HCT116 (cell line): ENCODE measurements at regions not wholly inside any gene's neighbourhood (a gene's known extent, or its start where the extent isn't known, plus 50 kb on each side); places are given as distances from the start of the nearest gene placed in this dataset.

ENCODE experiments used
- ATAC-seq: fragments of 200-7000 bp; cut with Tn5 transposase; 2 replicates; pipeline ENCODE4 v1.9.1; 2020; ENCODE audit warnings: mild to moderate bottlenecking, moderate library complexity
- BruUV-seq: library from RNA; stranded (reverse); fragments of 400-500 nt; replicated peaks from 2 replicates; lab custom pipeline; 2021; lab: Mats Ljungman, UMichigan
- CTCF ChIA-PET: fragments of 300-600 bp; sonication (Branson Sonifier 250); formaldehyde crosslinking; loops from one replicate; lab custom pipeline; 2021; ENCODE audit warnings: antibody characterized with exemption; lab: Charles Lee
- POLR2A ChIA-PET: fragments of 300-600, 350-600 bp; sonication (Branson Sonifier 250); formaldehyde crosslinking; loops from one replicate; lab custom pipeline; 2021; ENCODE audit warnings: antibody characterized with exemption; lab: Charles Lee
- RAD21 ChIA-PET, 2 experiments: fragments of 300-600 bp; sonication (Branson Sonifier 250); formaldehyde crosslinking; loops; one replicate each; lab custom pipeline; 2023; ENCODE audit warnings: low total read pairs in 2 of 2; ENCODE audit not compliant: uncharacterized antibody in 2 of 2, unreplicated experiment in 2 of 2, low non-redundant PET in 1 of 2; lab: Charles Lee
- DNase-seq: peaks from one replicate; pipeline ENCODE4 v3.0.0-alpha.2; 2010; ENCODE audit warnings: low read depth, low spot score
- H2AFZ ChIP-seq: fragments of 200-600 bp; shearing (Covaris generic), sonication (generic); 2 replicates; pipeline ENCODE4 v1.6.1; 2017; ENCODE audit warnings: low read depth, mixed run types, mixed read lengths, antibody characterized with exemption, low read length; ENCODE audit not compliant: poor library complexity, severe bottlenecking
- H3K27ac ChIP-seq: 2 replicates; pipeline ENCODE4 v1.5.1; 2012; ENCODE audit warnings: low read depth, low read length
- H3K27me3 ChIP-seq: fragments of 200-600 bp; sonication (generic); 2 replicates; pipeline ENCODE4 v1.6.1; 2016; ENCODE audit warnings: mixed run types, low read length, mixed read lengths; ENCODE audit not compliant: insufficient read depth
- H3K36me3 ChIP-seq, 2 experiments: fragments of 200-500 bp in 1 of 2; fragments of 200-600 bp in 1 of 2; sonication (Bioruptor generic) in 1 of 2; sonication (generic) in 1 of 2; 2 replicates each; pipeline versions ENCODE4 v1.5.1 to v1.6.1; 2014 to 2016; ENCODE audit warnings: low read length in 2 of 2, inconsistent platforms in 1 of 2, mixed read lengths in 1 of 2, mixed run types in 1 of 2; ENCODE audit not compliant: insufficient read depth in 2 of 2, control insufficient read depth in 1 of 2
- H3K4me1 ChIP-seq, 2 experiments: fragments of 200-600 bp in 1 of 2; sonication (generic) in 1 of 2; 2 replicates each; pipeline versions ENCODE4 v1.5.1 to v1.6.1; 2012 to 2017; ENCODE audit warnings: low read length in 2 of 2, inconsistent platforms in 1 of 2, mild to moderate bottlenecking in 1 of 2, mixed read lengths in 1 of 2, mixed run types in 1 of 2, moderate library complexity in 1 of 2; ENCODE audit not compliant: insufficient read depth in 2 of 2, control insufficient read depth in 1 of 2
- H3K4me2 ChIP-seq: fragments of 200-600 bp; sonication (generic); 2 replicates; pipeline ENCODE4 v1.6.1; 2017; ENCODE audit warnings: mixed run types, low read length, mixed read lengths
- H3K4me3 ChIP-seq, 2 experiments: fragments of 200-600 bp in 1 of 2; sonication (generic) in 1 of 2; replicated peaks in 1 of 2; 2 replicates each; pipeline ENCODE4 v1.5.1; 2011 to 2016; ENCODE audit warnings: low read length in 2 of 2, control low read depth in 1 of 2, low read depth in 1 of 2, mild to moderate bottlenecking in 1 of 2, mixed read lengths in 1 of 2, mixed run types in 1 of 2
- H3K79me2 ChIP-seq: fragments of 200-600 bp; sonication (generic); 2 replicates; pipeline ENCODE4 v1.6.1; 2017; ENCODE audit warnings: mild to moderate bottlenecking, mixed run types, low read length, moderate library complexity, mixed read lengths; ENCODE audit not compliant: insufficient read depth
- H3K9ac ChIP-seq: fragments of 200-600 bp; sonication (generic); 2 replicates; pipeline ENCODE4 v1.6.1; 2016; ENCODE audit warnings: low read length, mixed read lengths
- H3K9me2 ChIP-seq: fragments of 200-600 bp; sonication (generic), shearing (Covaris generic); 2 replicates; pipeline ENCODE4 v1.6.1; 2017; ENCODE audit warnings: mixed run types, mild to moderate bottlenecking, moderate library complexity; ENCODE audit not compliant: insufficient read depth
- H3K9me3 ChIP-seq, 2 experiments: fragments of 200-500 bp in 1 of 2; fragments of 200-600 bp in 1 of 2; sonication (Bioruptor generic) in 1 of 2; sonication (generic) in 1 of 2; 2 replicates each; pipeline ENCODE4 v1.6.1; 2014 to 2017; ENCODE audit warnings: low read length in 2 of 2, mixed read lengths in 2 of 2, inconsistent platforms in 1 of 2, low read depth in 1 of 2, mild to moderate bottlenecking in 1 of 2, mixed run types in 1 of 2, moderate library complexity in 1 of 2; ENCODE audit not compliant: control insufficient read depth in 1 of 2, insufficient read depth in 1 of 2
- H4K20me1 ChIP-seq: fragments of 200-600 bp; sonication (generic), shearing (Covaris generic); 2 replicates; pipeline ENCODE4 v1.6.1; 2017; ENCODE audit warnings: mixed run types, mild to moderate bottlenecking, moderate library complexity; ENCODE audit not compliant: insufficient read depth
- CBX3 ChIP-seq: IDR thresholded peaks from 2 replicates; pipeline ENCODE4 v1.6.1; 2012; ENCODE audit warnings: low read depth
- CEBPB ChIP-seq: IDR thresholded peaks from 2 replicates; pipeline ENCODE4 v1.6.1; 2012; ENCODE audit warnings: low read depth
- CTCF ChIP-seq, 3 experiments: fragments of 200-600 bp in 1 of 3; sonication (generic) in 1 of 3; IDR thresholded peaks in 2 of 3; conservative IDR thresholded peaks in 1 of 3; 2 replicates each; pipeline ENCODE4 v1.5.1; 2012 to 2017; ENCODE audit warnings: low read depth in 2 of 3, low read length in 2 of 3, antibody characterized with exemption in 1 of 3, borderline replicate concordance in 1 of 3, control low read depth in 1 of 3, mild to moderate bottlenecking in 1 of 3, mixed read lengths in 1 of 3, mixed run types in 1 of 3, moderate library complexity in 1 of 3; ENCODE audit not compliant: insufficient read depth in 1 of 3
- EGR1 ChIP-seq: IDR thresholded peaks from 2 replicates; pipeline ENCODE4 v1.6.1; 2012; ENCODE audit warnings: low read depth
- ELF1 ChIP-seq: IDR thresholded peaks from 2 replicates; pipeline ENCODE4 v1.6.1; 2012; ENCODE audit warnings: low read depth, borderline replicate concordance
- EZH2 ChIP-seq: fragments of 200-600 bp; sonication (generic); IDR thresholded peaks from 2 replicates; pipeline ENCODE4 v1.6.1; 2017; ENCODE audit warnings: antibody characterized with exemption, mixed run types
- EZH2phosphoT487 ChIP-seq: fragments of 200-600 bp; IDR thresholded peaks from 2 replicates; pipeline ENCODE4 v1.6.1; 2018; ENCODE audit warnings: antibody characterized with exemption, borderline replicate concordance
- FOSL1 ChIP-seq: IDR thresholded peaks from 2 replicates; pipeline ENCODE4 v1.6.1; 2012; ENCODE audit warnings: low read depth
- JUND ChIP-seq: IDR thresholded peaks from 2 replicates; pipeline ENCODE4 v1.6.1; 2012
- POLR2A ChIP-seq: IDR thresholded peaks from 2 replicates; pipeline ENCODE4 v1.7.0; 2011; ENCODE audit warnings: borderline replicate concordance; ENCODE audit not compliant: insufficient read depth, insufficient read length; ENCODE audit errors: extremely low read depth
- RAD21 ChIP-seq: IDR thresholded peaks from 2 replicates; pipeline ENCODE4 v1.6.1; 2012; ENCODE audit warnings: low read depth, mild to moderate bottlenecking
- REST ChIP-seq: IDR thresholded peaks from 2 replicates; pipeline ENCODE4 v1.6.1; 2012; ENCODE audit warnings: low read depth
- SIN3A ChIP-seq: IDR thresholded peaks from 2 replicates; pipeline ENCODE4 v1.6.1; 2012; ENCODE audit warnings: low read depth
- SP1 ChIP-seq: IDR thresholded peaks from 2 replicates; pipeline ENCODE4 v1.6.1; 2012; ENCODE audit warnings: low read depth
- ZBTB33 ChIP-seq: IDR thresholded peaks from 2 replicates; pipeline ENCODE4 v1.6.1; 2011; ENCODE audit warnings: mild to moderate bottlenecking, low read length, moderate library complexity; ENCODE audit not compliant: insufficient replicate concordance; ENCODE audit errors: extremely low read depth
- ZNF274 ChIP-seq: fragments of 200-500 bp; sonication (Bioruptor generic); IDR thresholded peaks from 2 replicates; pipeline ENCODE4 v1.6.1; 2014; ENCODE audit warnings: mild to moderate bottlenecking, low read depth, low read length, inconsistent platforms
- intact Hi-C: fragments of 100-400 bp; cut with micrococcal nuclease; formaldehyde crosslinking; loops from 2 replicates; pipeline ENCODE4 v1.10.0; 2022

GRCh38 chrX:4971646-4972045, 1257.0 kb downstream of the NLGN4X start:
- ChIA-PET CTCF (no interaction called here), RAD21 (no interaction called here), POLR2A (no interaction called here)
- Histone ChIP-seq H2AFZ (no peak overlapping the region), H3K4me1 (no peaks in the 10 kb centered on the region), H3K9ac (no peak overlapping the region), H3K4me2 (no peak overlapping the region), H3K27me3 (no peaks in the 10 kb centered on the region), H4K20me1 (no peaks in the 10 kb centered on the region), H3K79me2 (no peaks in the 10 kb centered on the region), H3K36me3 (no peaks in the 10 kb centered on the region), H3K4me3 (no peak overlapping the region), H3K9me3 (no peaks in the 10 kb centered on the region), H3K27ac (no peak overlapping the region), H3K9me2 (no peaks in the 10 kb centered on the region)
- BruUV-seq = no TSS peak
- intact Hi-C loops = no loop called here
- ATAC-seq = no peak
- DNase-seq = no peak
- TF ChIP-seq ZBTB33 (no peak), SIN3A (no peak), CTCF (IDR thresholded peaks at IDR 0.05 in 2 of 3, conservative IDR thresholded peaks at IDR 0.05 in 1 of 3; ENCODE audit: borderline replicate concordance in 1 of 3, insufficient read depth in 1 of 3, low read depth in 2 of 3, low read length in 2 of 3) (no peak), JUND (no peak), CBX3 (no peak), POLR2A (no peak), EGR1 (no peak), RAD21 (no peak), EZH2phosphoT487 (no peak), FOSL1 (no peak), SP1 (no peak), CEBPB (no peak), EZH2 (no peak), ZNF274 (no peak), ELF1 (no peak), REST (no peak)
